CD4-positive, alpha-beta T cell treated with Interleukin-21 for 1 hour (primary cell): ENCODE measurements at regions not wholly inside any gene's neighbourhood (a gene's known extent, or its start where the extent isn't known, plus 50 kb on each side); places are given as distances from the start of the nearest gene placed in this dataset.

Source experiments
- DNase-seq: peaks from one replicate; pipeline ENCODE4 v3.0.0-alpha.2; 2020

DNA sequence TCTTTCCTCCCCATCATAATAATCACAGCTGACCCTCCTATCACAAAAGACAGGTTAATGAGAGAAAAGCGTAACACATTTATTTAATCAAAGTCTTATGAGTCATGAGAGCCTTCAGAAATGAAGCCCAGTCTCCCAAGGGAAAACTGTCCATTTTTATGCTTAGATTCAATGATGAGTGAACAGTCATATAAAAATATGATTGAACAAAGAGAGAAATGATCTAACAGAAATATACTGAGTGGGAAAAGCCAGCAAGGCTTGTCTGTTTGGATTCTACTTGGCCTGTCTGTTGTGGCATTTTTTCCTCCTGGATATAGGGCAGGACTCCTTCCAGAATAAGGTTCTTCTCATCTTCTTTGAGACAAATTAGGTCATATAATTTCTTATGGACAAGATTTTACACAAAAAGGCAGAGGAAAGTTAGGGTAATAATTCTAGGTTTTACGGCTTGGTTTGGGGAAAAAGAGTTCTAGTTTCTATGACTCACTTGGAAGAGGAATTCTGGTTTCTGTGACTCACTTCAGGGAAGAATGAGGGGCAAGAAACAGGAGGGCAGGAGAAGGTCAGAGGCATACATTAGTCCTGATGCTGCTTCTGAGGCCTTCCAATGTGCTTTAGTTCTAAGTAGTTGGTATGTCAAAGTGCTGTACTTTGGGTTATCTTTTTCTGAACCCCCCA, 534.2 kb downstream of the ZIC1 start:
- DNase-seq, result no peak

DNA sequence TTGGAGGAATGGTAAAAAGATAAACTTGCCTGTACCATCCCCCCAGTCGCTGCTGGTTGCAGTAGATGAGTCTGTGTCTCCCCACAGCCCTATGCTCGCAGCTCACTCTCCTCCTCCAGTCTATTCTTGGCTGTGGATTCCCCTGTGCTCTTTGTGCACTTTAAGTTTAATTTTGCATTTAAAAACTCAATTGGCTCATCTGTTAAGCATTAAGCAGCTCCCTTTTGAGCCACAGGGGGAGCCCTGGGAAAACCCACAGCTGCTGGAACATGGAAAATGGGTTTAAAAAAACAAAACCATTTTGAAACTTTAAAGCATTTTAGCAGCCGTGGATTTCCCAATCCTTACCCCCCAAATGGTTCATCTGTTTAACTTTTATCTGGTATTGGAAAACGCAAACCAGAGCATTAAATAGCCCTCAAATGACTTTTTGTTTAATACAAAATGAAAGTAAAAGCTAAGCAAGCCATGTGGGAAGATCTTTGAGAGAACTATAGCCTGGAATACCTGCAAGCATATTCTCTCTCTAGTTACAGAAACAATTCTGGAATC, 536.9 kb downstream of the ZIC1 start:
- no peak for DNase-seq

- no peak for DNase-seq
Measured at GRCh38 chr3:147956615-147957014, 547.5 kb downstream of the ZIC1 start.

DNA sequence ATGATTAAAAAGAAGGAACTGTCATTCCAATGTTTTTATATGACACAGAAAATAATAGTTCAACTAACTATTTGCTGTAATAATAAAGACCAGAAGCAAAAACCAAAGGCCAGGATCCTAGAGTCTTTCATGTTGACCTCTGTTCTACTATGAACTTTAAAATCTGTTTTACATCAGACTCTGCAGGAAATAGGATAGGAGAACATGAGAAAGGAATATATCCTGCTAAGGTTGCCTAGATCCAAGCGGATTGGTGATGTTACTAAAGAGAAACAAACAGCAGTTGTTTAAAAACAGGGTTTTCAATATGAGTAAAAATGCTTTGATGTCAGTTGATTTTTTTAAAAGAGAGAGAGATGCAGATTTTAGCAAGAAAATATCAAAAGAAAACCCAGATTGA, 549.6 kb downstream of the ZIC1 start:
- no peak for DNase-seq

- no peak for DNase-seq
Measured at GRCh38 chr3:147960786-147961185, 551.6 kb downstream of the ZIC1 start.

DNA sequence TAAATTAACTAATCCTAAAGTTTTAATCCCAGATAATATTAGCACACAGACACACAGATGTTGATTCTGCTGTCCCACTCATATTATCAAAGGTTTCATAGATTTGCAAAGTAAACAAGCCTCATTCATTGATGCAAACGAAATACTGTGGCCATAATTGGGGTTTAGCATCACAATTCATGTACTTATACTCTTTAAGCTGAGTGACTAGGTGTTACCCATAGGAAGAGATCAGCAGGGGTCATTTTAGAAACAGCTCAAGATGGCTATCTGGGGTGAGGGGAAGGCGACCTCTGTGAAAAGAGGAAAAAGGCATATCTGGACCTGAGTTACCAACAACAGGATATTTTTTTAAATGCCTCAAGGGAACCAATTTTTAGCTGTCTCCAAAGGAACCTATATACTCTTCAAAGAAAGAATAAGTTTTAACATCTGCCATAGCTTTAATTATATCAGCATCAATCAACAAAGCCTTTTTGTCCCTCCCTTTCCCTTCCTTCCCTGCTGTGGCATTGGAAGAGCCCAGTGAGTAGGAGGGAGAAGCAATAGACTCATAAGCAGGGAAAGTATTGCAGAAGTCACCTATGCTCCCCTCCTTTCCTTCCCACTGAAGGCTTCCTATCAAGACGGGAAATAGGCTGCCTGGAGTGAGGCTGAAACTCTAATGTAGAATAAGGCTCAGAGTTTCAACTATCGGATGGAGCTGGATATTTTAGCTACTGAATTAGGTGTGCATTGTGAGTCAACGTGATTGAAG, 553.4 kb downstream of the ZIC1 start:
- no peak for DNase-seq

- no peak for DNase-seq
Measured at GRCh38 chr3:147963711-147964110, 554.5 kb downstream of the ZIC1 start.

- no peak for DNase-seq
Measured at GRCh38 chr3:147975165-147975564, 566.0 kb downstream of the ZIC1 start.

GRCh38 chr3:147977001-147977400, 567.8 kb downstream of the ZIC1 start:
- no peak for DNase-seq

DNA sequence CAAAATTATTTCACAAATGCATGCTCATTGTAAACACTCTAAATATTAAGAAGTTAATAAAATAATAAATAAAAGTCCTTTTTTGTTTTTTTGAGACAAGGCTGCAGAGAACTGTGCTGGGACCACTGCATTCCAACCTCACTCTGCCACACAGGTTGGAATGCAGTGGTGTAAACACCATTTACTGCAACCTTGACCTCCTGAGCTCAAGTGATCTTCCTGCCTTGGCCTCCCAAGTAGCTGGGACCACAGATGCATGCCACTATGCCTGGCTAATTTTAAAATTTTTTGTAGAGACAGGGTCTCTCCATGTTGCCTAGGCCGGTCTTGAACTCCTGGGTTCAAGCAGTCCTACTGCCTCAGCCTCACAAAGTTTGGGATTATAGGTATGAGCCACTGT, 578.4 kb downstream of the ZIC1 start:
- no peak for DNase-seq

DNA sequence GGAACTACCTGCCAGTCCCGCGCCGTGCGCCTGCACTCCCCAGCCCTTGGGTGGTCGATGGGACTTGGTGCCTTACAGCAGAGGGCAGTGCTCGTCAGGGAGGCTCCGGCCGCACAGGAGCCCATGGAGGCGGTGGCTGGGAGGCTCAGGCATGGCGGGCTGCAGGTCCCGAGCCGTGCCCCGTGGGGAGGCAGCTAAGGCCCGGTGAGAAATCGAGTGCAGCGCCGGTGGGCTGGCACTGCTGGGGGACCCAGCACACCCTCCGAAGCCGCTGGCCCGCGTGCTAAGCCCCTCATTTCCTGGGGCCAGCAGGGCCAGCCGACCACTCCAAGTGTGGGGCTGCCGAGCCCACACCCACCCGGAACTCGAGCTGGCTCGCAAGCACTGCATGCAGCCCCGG, 580.2 kb downstream of the ZIC1 start:
- no peak for DNase-seq

- no peak for DNase-seq
Measured at GRCh38 chr3:148002705-148003205, 593.6 kb downstream of the ZIC1 start.

DNA sequence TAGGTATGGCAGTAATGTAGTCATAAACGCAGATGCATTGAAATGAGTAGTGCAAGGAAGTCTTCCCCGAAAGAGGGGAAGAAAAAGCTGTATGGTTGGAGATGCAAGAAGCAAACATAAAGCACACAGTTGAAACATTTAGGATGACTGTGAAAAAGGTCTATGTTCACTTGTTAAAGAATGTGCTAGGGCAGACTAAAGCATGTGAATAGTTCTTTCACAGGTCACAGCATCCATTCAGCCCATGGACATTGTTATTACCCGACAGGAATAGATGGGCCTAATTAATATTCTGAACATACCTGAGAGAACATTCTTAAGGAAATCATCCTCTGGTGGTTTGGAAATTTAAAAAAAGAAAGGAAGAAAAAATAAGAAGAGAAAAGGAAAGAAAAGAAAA, 595.2 kb downstream of the ZIC1 start:
- no peak for DNase-seq

- DNase-seq, result no peak
Measured at GRCh38 chr3:148005456-148005855, 596.3 kb downstream of the ZIC1 start.

GRCh38 chr3:148006508-148006907, 597.3 kb downstream of the ZIC1 start:
- no peak for DNase-seq

GRCh38 chr3:148008591-148008990, 599.4 kb downstream of the ZIC1 start:
- no peak for DNase-seq

GRCh38 chr3:148020861-148021260, 611.7 kb downstream of the ZIC1 start:
- DNase-seq, result no peak

DNA sequence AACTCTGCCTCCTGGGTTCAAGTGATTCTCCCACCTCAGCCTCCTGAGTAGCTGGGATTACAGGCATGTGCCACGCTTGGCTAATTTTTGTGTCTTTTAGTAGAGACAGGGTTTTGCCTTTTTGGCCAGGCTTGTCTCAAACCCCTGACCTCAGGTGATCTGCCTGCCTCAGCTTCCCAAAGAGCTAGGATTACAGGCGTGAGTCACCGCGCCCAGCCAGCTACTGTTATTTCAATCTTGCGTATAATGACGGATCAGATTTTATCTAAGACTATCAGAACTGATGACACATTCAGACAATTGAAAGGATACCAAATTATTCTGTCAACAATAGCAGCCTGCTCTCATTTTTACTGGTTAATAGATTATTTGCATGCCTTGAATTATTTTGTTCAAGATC, 612.2 kb downstream of the ZIC1 start:
- DNase-seq, result no peak

- DNase-seq, result no peak
Measured at GRCh38 chr3:148023994-148024393, 614.8 kb downstream of the ZIC1 start.

- DNase-seq, result no peak
Measured at GRCh38 chr3:148026009-148026588, 616.9 kb downstream of the ZIC1 start.

- no peak for DNase-seq
Measured at GRCh38 chr3:148030975-148031374, 621.8 kb downstream of the ZIC1 start.

- no peak for DNase-seq
Measured at GRCh38 chr3:148034353-148034752, 625.2 kb downstream of the ZIC1 start.

DNA sequence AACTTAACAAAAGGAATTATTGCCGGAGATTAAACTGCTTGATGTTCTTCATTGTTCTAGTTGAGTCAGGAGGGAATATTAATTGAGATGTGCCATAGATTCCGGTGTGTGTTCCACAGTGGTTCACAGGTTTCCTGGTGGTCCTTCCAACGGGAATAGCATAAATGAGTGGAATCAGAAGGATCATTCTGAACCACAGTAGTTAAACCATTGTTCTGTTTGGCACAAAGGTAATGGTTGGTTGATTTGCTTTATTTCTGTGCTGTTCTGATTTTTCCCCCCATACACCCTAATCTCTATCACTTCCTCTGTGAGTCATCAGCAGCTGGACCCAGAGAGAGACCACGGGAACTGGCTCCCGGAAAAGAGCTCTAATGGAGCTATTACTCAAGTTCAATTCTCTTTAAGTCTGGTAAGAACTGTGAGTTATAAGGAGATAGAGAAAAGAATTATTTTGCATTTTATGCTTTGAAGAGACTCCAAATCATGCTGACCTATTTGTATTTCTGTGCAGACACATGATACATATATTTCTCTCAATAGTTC, 627.2 kb downstream of the ZIC1 start:
- no peak for DNase-seq
